GM21381 (cell line): ENCODE measurements at regions not wholly inside any gene's neighbourhood (a gene's known extent, or its start where the extent isn't known, plus 50 kb on each side); places are given as distances from the start of the nearest gene placed in this dataset.

ENCODE experiments used
- ATAC-seq: cut with Tn5 transposase; IDR thresholded peaks from one replicate; pipeline ENCODE4 v1.9.1; 2021; ENCODE audit warnings: mild to moderate bottlenecking, moderate library complexity; ENCODE audit not compliant: unreplicated experiment

DNA sequence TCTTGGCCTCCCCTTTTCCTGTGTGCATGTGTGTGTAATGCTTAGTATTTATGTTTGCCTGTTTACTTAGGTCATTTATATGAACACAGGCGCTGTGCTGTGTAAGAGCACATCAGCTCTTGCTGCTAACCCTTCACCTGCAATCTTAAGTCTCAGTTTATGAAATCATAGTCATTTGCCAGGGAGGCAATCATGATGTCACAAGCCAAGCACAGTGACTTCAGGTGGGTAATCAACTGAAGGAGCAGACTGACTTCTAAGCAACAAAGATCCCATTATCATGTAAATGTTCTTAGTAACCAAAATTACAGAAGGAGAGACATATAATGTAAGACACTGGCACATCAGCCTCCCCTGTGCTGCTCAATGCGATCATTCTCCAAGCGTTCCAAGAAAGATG is 386.3 kb upstream of the MEIS1 start:
- ATAC-seq, result no peak

DNA sequence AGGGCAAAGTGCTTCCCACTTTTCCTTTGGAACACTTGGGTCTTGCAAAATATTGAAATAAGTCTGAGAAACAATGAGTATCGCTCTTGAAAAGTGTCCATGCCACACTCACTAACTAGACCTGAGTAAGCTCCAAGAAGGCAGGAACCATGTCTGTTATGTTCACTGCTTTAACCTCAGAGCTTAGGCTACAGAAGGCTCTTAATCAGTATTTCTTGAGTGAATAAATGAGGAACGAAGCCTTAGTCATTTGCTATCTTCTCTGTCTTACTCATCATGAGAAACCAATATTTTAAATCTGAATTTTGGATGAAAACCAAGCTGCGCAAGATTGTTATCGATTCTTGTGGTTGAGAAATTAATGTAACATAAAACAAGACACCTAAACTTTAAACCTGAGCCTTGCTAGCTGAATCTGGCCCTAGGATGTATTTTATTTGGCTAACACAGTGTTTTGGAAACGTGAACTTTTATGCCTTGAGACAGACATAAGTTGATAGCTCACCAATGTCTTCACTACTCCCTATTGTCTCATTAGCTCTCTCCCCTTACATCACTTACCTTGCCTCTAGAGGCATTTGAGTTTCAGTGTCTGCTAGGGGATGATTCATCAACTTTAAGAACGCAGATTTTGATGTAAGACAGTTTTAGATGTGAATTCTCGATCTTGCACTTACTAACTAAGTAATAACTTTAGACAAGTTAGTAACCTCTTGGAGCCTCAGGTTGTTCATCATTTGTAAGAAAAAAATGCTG is 392.8 kb upstream of the MEIS1 start:
- no peak for ATAC-seq

DNA sequence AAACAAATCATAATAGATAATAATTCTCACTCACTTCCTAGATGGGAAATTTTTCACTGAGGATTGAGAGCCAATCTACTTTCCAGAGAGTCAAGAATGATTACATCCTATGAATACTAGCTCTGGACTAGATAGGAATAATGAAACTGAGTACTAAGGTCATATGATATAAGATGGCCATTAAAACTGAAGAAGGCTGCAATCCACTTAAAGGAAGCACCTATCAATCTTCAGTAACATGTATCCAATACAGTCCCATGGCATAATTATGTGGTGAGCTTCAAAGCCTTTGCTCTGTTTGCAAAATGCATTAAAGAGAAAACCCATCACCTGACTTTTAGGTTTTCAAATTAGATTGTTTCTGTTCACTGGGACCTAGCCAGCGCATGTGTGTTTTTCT is 398.0 kb upstream of the MEIS1 start:
- ATAC-seq, result no peak

DNA sequence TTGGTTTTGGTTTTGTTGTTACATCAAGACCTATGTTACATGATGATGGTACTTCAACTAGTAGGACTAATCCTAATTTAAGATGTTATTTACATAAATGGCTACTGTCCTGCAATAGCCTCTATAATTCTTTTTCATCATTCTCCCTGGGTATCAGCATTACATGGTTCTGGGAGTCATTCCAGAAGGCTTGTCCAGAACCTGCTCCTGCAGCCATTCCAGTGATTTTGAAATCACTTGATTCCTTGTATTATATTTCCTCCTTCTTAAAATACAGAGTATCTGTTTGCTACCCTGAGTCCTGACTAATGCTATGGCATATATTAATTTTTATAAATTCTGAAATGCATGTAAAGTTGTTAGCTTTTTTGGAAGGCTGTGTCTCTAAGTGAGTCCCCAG is 400.5 kb upstream of the MEIS1 start:
- no peak for ATAC-seq

DNA sequence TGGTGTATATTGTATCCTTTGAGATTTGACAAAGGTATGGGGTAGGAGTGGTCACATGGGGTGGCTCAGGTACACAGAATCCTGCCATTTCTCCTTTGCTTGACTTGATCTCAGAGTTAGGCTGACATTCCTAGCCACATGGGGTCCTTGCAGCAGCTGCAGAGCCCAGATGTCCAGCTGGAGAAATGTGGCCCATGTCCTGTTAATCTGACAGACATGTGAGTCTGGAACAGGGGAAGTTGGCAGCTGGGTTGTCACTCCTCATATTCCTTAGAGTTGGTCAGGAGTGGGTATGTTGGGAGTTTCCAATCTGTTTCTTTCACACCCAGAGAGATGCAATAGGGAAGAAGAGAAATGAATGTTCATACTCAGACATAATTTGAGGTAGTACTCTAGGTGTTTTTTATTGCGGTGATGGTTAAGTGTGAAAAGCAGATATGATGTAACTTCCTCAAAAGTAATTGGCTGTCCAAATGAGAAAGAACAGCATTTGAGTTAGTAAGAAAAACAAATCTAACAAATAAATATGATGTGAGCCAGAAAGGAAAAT is 402.6 kb upstream of the MEIS1 start:
- no peak for ATAC-seq

DNA sequence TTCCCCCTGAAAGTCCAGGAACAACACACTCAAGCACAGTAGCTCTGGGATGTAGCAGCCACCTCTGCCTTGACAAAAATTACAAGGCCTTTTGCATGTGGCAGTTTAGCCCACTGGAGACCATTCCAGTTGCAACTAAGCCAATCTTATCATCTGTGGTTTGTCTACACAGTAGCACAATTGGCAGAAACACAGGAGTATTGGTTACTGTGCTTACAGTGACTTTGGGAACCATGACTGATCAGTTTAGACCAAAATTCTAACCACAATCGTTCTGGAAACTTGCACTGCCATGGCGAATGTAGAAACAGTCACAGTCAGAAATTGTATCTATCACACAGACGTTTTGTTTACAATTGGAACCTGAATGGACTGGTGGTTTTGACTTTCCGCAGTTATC is 403.7 kb upstream of the MEIS1 start:
- no peak for ATAC-seq

DNA sequence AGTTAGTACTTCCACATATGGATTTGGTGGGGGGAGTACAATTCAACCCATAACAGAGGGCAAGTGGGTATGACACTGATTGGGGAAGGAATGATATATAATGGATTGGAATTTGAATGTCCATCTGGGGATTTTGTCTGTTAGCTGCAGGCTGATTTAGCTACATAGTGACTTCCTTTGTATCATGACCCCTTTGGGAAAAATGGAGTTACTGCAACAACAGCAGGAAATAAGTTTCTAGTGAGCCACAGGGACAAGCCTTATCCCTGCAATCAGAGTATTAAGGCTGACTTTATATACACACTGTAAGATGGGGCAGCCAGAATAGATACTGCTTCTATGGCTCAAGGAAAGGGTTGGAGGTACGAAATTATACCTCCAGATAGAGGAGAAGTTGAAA is 404.4 kb upstream of the MEIS1 start:
- no peak for ATAC-seq

DNA sequence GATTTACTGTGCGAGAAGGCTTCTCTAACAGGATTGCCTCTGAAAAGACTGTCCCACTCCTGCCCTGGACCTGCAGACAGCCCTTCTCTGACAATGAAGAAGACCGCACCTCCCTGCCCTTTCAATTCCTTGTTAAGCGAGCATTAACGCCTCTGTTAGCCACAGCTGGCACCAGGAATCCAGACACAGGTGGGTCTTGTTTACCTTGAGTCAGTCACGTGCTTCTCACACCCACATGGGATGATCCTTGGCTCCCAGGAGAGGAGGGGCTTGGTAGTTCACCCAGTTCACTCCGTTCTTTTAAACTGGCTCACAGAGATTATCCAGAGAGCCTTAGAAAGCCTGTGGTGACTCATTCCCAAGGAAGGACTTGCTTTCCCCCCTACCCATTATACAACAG is 410.5 kb upstream of the MEIS1 start:
- ATAC-seq, result no peak

DNA sequence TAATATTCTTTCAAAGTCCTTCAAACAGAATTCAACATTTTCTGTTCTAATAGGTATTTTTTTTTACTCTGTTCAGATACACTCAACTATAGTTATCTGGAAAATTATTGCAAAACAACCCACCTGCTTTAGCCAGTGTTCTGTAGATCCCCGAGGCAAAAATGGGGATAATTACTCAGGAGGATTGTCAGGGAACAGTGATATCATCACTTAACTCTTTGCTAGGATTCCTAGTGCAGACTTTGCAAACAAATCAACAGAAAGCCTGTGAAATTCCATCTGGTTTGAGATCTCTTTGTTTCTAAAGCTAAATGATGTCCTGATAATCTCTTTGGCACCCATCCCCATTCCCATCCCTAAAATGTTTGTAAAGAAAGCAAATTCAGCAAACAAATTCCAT is 413.6 kb upstream of the MEIS1 start:
- no peak for ATAC-seq

DNA sequence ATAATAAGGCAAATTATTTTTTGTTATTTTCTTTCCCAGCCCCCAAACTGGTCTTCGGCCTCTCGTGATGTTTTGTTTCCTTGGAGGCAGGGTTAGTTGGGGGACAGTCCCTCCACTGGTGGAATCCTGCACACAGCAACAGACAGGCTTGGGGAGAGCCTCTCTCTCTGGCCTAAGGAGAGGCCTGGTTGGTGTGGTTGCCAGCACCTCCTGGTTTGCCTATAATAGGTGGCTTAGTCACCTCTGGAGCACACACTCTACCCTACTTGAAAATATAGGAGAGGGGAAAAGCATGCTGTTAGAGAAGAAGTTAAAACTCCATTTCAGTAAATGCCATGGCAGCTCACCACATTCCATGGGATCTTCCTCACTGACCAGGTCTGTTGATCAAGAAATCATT is 417.2 kb upstream of the MEIS1 start:
- no peak for ATAC-seq

DNA sequence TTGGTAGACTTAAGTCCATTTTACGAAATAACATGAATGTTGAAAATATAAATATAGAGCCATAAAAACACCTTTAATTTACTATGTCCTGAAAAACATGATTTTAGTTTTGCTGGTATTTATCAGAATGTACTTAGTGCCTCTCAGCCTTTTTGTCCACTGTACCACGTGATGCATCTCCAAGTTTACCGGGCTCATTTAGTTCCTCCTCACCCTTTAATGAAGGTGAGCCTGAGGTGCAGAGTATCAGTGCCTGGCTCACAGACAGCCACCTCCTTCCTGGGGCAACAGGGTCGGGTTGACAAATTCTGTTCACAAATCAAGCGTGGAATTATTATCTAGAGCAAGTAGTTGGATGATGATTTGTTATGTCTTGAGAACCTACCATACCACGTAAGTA is 420.5 kb upstream of the MEIS1 start:
- ATAC-seq, result no peak

DNA sequence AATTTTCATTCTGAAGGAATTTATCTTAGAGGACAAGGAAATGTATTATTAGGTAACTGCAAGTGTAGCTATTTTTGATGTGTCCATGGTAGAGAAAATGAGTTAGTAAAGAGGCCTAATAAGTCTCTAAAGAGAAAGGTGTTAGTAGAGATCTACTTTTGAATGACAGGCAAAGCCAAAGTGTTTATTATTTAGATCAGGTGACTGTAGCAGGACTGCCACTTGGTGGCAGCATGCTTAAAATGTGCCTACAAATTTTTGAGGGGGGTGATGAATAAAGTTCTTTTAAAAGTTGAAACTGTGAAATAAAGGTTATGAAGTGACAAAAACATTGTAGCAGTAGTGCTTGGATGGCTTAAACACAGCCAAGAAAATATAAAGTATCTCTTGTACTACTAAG is 421.5 kb upstream of the MEIS1 start:
- ATAC-seq, result no peak

DNA sequence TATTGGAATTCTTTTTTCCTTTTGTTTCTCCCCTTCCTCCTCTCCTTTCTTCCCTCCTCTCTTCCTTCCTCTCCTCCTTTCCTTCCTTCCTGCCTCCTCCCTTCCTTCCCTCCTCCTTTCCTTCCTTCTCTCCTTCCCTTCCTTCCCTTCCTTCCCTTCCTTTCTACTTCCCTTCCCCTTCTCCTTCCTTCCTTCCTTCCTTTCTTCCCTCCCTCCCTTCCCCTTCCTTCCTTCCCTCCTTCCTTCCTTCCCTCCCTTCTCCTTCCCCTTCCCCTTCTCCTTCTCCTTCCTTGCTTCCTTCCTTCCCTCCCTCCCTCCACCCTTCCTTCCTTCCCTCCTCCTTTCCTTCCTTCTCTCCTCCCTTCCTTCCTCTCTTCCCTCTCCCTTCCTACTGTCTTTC is 431.0 kb upstream of the MEIS1 start:
- ATAC-seq, result no peak

DNA sequence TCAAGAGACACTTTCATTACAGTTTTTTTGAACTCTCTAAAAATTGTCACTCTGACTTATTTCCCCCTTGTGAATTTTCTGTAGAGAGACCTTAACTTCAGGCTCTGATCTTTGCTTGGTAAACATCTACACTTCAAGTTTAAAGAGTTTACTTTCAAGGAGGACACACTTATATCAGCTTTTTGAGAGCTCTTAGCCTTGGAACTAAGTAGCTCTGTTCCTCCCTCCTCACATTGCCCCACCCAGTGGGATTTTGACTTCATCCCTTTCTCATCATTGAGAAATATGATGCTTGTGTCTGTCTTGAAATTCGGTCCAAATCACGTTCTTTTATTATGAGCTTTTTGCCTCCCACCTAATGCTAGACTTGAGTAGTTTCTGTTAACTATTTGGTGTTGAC is 433.4 kb upstream of the MEIS1 start:
- ATAC-seq, result no peak

DNA sequence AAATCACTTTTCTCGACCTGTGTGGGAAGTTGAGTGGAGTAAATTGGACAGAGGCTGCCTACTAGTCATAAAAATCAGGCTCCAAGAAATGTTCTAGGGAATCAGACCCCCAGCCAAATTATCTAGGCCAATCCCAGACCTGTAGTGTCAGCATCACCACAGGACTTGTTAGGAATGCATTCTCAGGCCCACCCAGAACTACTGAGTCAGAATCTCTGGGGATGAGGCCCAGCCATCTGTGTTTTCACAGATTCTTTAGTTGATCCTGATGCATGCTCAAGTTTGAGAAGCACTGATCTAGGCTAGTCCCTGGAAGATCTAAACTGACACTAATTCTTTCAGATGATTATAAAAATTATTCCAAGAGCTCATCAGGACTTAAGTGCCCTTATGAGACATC is 434.0 kb upstream of the MEIS1 start:
- ATAC-seq, result no peak

DNA sequence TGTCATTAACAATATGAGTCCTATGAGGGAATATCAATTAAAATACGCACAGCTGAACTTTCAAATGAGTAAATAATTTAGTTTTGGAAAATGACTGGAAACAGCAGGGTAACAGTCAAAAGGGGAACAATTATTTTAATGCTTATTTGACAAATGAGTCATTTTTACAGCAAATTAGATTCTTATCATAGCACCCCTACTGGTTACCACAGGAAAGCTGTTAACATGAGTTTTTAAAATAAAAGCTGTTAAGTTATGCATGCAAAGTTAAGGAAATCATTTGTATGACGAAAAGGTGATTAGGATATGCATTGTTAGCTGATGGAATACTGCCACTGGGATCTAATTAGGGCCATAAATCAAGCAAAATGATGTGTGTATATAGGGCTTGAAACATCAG is 435.1 kb upstream of the MEIS1 start:
- no peak for ATAC-seq

DNA sequence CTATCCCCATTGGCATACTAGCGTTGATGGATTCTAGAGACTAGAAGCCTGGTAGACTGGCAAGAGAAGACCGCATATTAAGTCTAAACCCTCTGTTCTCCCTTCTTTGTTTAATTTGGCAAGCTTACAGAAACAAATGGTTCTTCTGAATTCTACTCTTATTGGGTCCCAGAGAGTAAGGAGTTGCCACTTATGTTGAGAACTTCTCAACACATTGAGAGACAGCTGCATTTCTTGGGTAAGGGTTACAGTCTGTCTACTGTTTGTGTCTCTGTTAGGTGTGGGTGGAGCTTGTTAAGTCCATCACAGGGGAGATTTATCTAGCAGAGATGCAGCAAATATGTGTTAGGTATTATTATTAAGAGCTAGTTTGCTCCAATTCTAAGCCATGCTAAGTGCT is 435.8 kb upstream of the MEIS1 start:
- no peak for ATAC-seq

DNA sequence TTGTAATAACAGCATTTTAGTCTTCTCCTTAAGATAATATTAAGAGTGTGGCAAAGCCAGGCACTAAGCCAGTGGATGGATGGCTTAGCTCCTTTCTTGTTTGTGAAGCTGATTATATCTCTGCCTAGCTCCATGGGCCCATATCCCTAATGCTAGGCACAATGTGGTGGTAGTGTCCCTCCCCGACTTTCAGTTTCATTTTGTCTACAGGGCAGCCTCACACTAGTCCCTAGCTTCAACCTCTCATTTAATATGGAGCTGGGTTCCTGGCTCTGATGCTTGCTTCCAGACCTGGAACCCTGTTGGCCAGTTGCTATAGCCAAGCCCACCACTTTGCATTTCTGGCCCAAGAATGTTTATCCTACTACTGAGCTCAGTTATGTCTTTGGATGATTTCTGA is 437.0 kb upstream of the MEIS1 start:
- no peak for ATAC-seq

DNA sequence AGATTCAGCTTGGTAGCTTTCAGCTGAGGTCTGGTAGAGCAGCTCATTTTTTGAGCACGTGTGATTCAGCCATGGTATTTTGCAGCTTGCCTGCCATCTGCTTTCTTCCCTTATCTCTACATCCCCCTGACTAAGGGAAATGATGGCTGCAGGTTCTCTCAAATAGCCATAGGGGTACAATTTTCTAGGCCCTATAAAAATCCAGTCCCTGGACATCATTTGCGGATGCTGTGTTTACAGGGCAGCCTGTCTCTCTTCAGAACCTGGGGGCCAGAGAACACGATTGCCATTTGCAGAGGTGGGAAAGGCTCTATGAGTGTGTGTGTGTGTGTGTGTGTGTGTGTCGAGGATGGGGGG is 442.7 kb upstream of the MEIS1 start:
- no peak for ATAC-seq

DNA sequence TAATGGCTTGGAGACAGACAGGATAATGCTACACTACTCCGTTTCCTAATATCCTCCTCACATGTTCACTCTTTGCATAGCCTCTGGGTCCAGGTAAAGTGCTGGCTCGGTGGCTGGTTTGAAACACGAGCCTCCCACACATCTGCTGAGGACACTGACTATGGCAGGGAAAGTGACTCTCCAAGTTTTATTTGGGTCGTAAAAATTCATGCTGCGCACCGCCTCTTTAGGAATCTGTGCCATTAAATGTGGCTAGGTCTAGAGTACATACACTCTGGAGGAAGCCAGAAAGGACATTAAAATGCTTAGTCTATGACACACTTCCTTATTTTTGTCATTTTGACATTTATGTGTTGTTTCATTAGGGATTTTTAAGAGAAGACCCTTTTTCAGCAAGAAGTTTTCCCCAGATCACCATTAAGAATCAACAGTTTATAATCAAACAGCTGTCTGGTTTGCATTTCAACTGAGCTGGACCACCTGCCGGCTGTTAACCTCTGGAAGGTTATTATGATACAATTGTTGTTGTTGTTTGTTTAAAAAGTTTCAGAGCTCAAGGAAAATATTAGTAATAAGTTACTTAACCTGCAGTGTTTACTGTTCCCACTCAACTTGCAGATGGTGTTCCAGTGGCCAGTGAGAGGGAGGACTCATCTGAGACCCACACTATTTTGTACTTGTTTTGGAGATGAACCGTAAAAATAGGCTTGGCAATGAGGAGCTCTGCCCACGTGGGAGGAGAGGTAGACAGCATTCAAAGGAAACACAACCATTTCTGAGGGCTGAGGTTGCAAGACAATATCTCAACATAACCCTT is 443.3 kb upstream of the MEIS1 start:
- ATAC-seq, result no peak

DNA sequence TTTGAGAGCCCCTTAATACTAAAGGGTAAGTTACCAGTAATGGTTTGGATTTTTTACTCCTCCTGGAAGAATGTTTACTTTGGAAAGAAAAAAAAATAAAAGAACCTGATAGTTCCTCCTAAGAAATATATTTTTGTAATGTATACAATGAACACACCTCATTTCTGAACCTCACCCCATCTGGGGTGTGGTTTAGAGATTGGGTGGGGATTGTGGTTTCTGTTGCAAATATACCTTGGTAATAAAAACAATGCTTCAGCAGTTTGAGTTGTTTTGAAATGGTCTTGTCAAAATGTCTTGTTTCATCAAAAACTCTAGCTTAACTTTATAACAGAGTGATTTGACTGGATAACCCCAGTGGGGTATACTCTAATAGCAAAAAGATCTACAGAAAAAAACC is 448.9 kb upstream of the MEIS1 start:
- ATAC-seq, result no peak

DNA sequence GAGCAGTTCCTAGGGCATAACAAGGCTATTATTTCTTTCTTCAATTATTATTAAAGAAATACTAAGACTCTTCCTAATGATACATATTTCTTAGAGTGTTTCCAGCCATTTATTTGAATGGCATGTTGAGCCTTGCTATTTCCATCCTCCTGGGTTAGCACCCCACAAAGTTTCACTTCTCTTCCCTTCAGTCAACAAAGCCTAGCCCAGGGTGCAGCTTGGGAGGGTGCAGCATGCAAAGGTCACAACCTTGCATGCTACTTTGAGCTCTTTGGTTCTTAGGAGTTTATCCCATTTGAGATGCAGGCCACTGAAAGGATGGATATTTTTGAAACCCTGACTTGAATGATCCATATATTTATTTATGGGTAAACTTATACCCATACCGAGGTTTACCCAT is 454.4 kb upstream of the MEIS1 start:
- no peak for ATAC-seq
